Muscle of arm (tissue), 1 donor: ENCODE measurements at regions not wholly inside any gene's neighbourhood (a gene's known extent, or its start where the extent isn't known, plus 50 kb on each side); places are given as distances from the start of the nearest gene placed in this dataset.
"Not testable (repeated sequence)": the region's sequence is repeated elsewhere in the genome, so short reads cannot be mapped to it uniquely, and the experiment has no call there.

Experiments used
- DNase-seq: peaks from one replicate; pipeline ENCODE4 v3.0.0-alpha.2; 2013

- DNase-seq, result no peak
These were observed 431.5 kb upstream of the OR4E1 start for GRCh38 chr14:22105006-22105623.

GRCh38 chr14:22100764-22101120 is 427.1 kb upstream of the OR4E1 start:
- not testable (repeated sequence) for DNase-seq

GRCh38 chr14:22099942-22100763 is 426.5 kb upstream of the OR4E1 start:
- DNase-seq, result peak; percentile 43

- DNase-seq, result no peak
These were observed 424.8 kb upstream of the OR4E1 start for GRCh38 chr14:22098435-22098834.

- DNase-seq, result no peak
These were observed 424.1 kb upstream of the OR4E1 start for GRCh38 chr14:22097586-22098292.

GRCh38 chr14:22097072-22097471 is 423.5 kb upstream of the OR4E1 start:
- DNase-seq, result no peak

- no peak for DNase-seq
These were observed 422.9 kb upstream of the OR4E1 start for GRCh38 chr14:22096514-22096895.

- DNase-seq, result no peak
These were observed 422.4 kb upstream of the OR4E1 start for GRCh38 chr14:22095860-22096513.

- no peak for DNase-seq
These were observed 416.3 kb upstream of the OR4E1 start for GRCh38 chr14:22089940-22090339.

- DNase-seq, result no peak
These were observed 415.2 kb upstream of the OR4E1 start for GRCh38 chr14:22088614-22089342.

- DNase-seq, result no peak
These were observed 412.5 kb upstream of the OR4E1 start for GRCh38 chr14:22086131-22086530.

- peak; percentile 35 for DNase-seq
These were observed 411.0 kb upstream of the OR4E1 start for GRCh38 chr14:22084393-22085281.

- DNase-seq, result no peak
These were observed 407.7 kb upstream of the OR4E1 start for GRCh38 chr14:22081337-22081736.

GRCh38 chr14:22079766-22080165 is 406.1 kb upstream of the OR4E1 start:
- no peak for DNase-seq

- DNase-seq, result no peak
These were observed 400.2 kb upstream of the OR4E1 start for GRCh38 chr14:22073801-22074200.

- no peak for DNase-seq
These were observed 397.4 kb upstream of the OR4E1 start for GRCh38 chr14:22071006-22071405.

GRCh38 chr14:22070119-22070982 is 396.7 kb upstream of the OR4E1 start:
- DNase-seq, result peak; percentile 11

GRCh38 chr14:22065347-22065746 is 391.7 kb upstream of the OR4E1 start:
- no peak for DNase-seq

GRCh38 chr14:22059201-22059600 is 385.6 kb upstream of the OR4E1 start:
- DNase-seq, result no peak

GRCh38 chr14:22052795-22053194 is 379.2 kb upstream of the OR4E1 start:
- no peak for DNase-seq
